BJ (cell line): ENCODE measurements at regions not wholly inside any gene's neighbourhood (a gene's known extent, or its start where the extent isn't known, plus 50 kb on each side); places are given as distances from the start of the nearest gene placed in this dataset.

Experiments
- CTCF ChIA-PET: fragments of 350-600 bp; formaldehyde crosslinking; extraction: SDS; loops from one replicate; lab custom pipeline; 2021; ENCODE audit warnings: antibody characterized with exemption, inconsistent platforms; lab: Yijun Ruan, JAX
- POLR2A ChIA-PET: fragments of 300-600 bp; sonication (Branson Sonifier 250); formaldehyde crosslinking; extraction: SDS; loops from one replicate; lab custom pipeline; 2021; ENCODE audit warnings: antibody characterized with exemption; lab: Charles Lee
- DNase-seq: peaks from one replicate; pipeline ENCODE4 v3.0.0-alpha.2; 2011; ENCODE audit warnings: low read depth
- H3K27me3 ChIP-seq: 2 replicates; pipeline ENCODE4 v1.6.0; 2011; ENCODE audit warnings: low read length; ENCODE audit not compliant: control insufficient read depth, insufficient read depth
- H3K36me3 ChIP-seq: 2 replicates; pipeline ENCODE4 v1.5.1; 2011; ENCODE audit warnings: low read length; ENCODE audit not compliant: control insufficient read depth, insufficient read depth
- H3K4me3 ChIP-seq: 2 replicates; pipeline ENCODE4 v1.5.1; 2011; ENCODE audit warnings: low read depth, mild to moderate bottlenecking, control low read depth, low read length
- TF ChIP-seq, protein P1 (sequence below): IDR thresholded peaks from 2 replicates; pipeline ENCODE4 v1.5.1; 2011; ENCODE audit warnings: low read depth, mild to moderate bottlenecking, control low read depth, inconsistent platforms, low read length, moderate library complexity; ENCODE audit not compliant: insufficient read depth

DNA sequence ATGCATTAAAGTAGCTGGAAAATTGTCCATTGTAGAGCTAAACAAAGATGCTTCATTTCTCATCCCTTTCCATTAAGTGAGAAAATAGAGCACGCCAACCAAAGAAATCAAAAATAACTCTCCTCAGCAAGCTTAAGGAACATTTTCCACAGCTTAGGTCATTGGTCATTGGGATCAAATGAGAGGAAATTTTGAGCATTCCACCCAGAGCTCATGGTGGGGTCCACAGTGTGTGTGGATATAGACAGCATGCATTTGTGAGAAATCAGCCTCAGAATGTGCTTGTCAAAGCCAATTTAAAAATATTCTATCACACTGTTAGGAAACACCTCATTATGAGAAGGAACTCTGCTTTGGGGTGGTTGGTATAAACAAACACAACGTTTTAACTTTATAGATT is 97.2 kb downstream of the HDGFL1 start:
- Histone ChIP-seq H3K4me3 (no peak overlapping the region), H3K36me3 (no peaks in the 10 kb centered on the region), H3K27me3 (no peaks in the 10 kb centered on the region)
- DNase-seq = no peak
- ChIA-PET CTCF (interaction anchor here (1.9 kb wide), 1 partner anchor 9 kb away, joined by 7 read pairs; no protein-coding TSS in a partner anchor), POLR2A (no interaction called here)
- TF ChIP-seq, protein P1, sequence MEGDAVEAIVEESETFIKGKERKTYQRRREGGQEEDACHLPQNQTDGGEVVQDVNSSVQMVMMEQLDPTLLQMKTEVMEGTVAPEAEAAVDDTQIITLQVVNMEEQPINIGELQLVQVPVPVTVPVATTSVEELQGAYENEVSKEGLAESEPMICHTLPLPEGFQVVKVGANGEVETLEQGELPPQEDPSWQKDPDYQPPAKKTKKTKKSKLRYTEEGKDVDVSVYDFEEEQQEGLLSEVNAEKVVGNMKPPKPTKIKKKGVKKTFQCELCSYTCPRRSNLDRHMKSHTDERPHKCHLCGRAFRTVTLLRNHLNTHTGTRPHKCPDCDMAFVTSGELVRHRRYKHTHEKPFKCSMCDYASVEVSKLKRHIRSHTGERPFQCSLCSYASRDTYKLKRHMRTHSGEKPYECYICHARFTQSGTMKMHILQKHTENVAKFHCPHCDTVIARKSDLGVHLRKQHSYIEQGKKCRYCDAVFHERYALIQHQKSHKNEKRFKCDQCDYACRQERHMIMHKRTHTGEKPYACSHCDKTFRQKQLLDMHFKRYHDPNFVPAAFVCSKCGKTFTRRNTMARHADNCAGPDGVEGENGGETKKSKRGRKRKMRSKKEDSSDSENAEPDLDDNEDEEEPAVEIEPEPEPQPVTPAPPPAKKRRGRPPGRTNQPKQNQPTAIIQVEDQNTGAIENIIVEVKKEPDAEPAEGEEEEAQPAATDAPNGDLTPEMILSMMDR = no peak

- CTCF ChIA-PET = interaction anchor here (1.9 kb wide), 1 partner anchor 10 kb away, joined by 7 read pairs; no protein-coding TSS in a partner anchor
- Histone ChIP-seq H3K27me3 (no peaks in the 10 kb centered on the region), H3K36me3 (no peaks in the 10 kb centered on the region), H3K4me3 (no peak overlapping the region)
- no peak for DNase-seq
- TF ChIP-seq, protein P1 = no peak
- POLR2A ChIA-PET = no interaction called here
Measured at GRCh38 chr6:22667855-22668254, 98.5 kb downstream of the HDGFL1 start.

GRCh38 chr6:22668307-22668706 is 98.9 kb downstream of the HDGFL1 start:
- no peaks in the 10 kb centered on the region for H3K27me3 ChIP-seq
- no peaks in the 10 kb centered on the region for H3K36me3 ChIP-seq
- no peak for DNase-seq
- POLR2A ChIA-PET = no interaction called here
- CTCF ChIA-PET = no interaction called here
- no peak overlapping the region for H3K4me3 ChIP-seq
- TF ChIP-seq, protein P1 = no peak

- CTCF ChIA-PET = no interaction called here
- Histone ChIP-seq H3K4me3 (no peak overlapping the region), H3K27me3 (no peaks in the 10 kb centered on the region), H3K36me3 (no peaks in the 10 kb centered on the region)
- DNase-seq = no peak
- TF ChIP-seq, protein P1 = no peak
- POLR2A ChIA-PET = no interaction called here
Measured at GRCh38 chr6:22668717-22669116, 99.4 kb downstream of the HDGFL1 start.

- no peaks in the 10 kb centered on the region for H3K27me3 ChIP-seq
- POLR2A ChIA-PET = interaction anchor here (0.6 kb wide), 1 partner anchor 117 kb away, joined by 4 read pairs; no protein-coding TSS in a partner anchor
- H3K36me3 ChIP-seq = no peaks in the 10 kb centered on the region
- no peak for DNase-seq
- CTCF ChIA-PET = no interaction called here
- TF ChIP-seq, protein P1 = no peak
- H3K4me3 ChIP-seq = no peak overlapping the region
Measured at GRCh38 chr6:22670605-22671004, 101.2 kb downstream of the HDGFL1 start.
